Tibial nerve (tissue), 4 donors: ENCODE measurements at regions not wholly inside any gene's neighbourhood (a gene's known extent, or its start where the extent isn't known, plus 50 kb on each side); places are given as distances from the start of the nearest gene placed in this dataset.

ENCODE experiments used
- DNase-seq, 2 donors: peaks; one replicate each; pipeline ENCODE4 v3.0.0-alpha.2; 2019; ENCODE audit warnings: low spot score in 2 of 2
- H3K27ac ChIP-seq, 4 donors: fragments of 200-600 bp; sonication (generic) in 3 of 4; one replicate each; pipeline ENCODE4 v1.5.1; 2017 to 2019; ENCODE audit warnings: mild to moderate bottlenecking in 1 of 4
- H3K27me3 ChIP-seq, 2 donors: fragments of 200-600 bp; sonication (generic) in 1 of 2; one replicate each; pipeline versions ENCODE4 v1.5.1 to v1.6.0; 2017 to 2019
- H3K36me3 ChIP-seq, 3 donors: fragments of 200-600 bp; sonication (generic); one replicate each; pipeline ENCODE4 v1.5.1; 2018 to 2019
- H3K4me1 ChIP-seq, 4 donors: fragments of 200-600 bp; sonication (generic) in 3 of 4; one replicate each; pipeline ENCODE4 v1.5.1; 2017 to 2019
- H3K4me3 ChIP-seq, 4 donors: fragments of 200-600 bp; sonication (generic) in 3 of 4; one replicate each; pipeline ENCODE4 v1.5.1; 2017 to 2019; ENCODE audit warnings: mild to moderate bottlenecking in 1 of 4, moderate library complexity in 1 of 4
- H3K9me3 ChIP-seq, 4 donors: fragments of 200-600 bp; sonication (generic) in 3 of 4; one replicate each; pipeline ENCODE4 v1.5.1; 2017 to 2019
- CTCF ChIP-seq, 5 experiments: fragments of 200-600 bp in 3 of 5; fragments of 450-650 bp in 2 of 5; sonication (generic) in 3 of 5; IDR thresholded peaks; one replicate each; pipeline ENCODE4 v1.5.1; 2016 to 2019; ENCODE audit warnings: antibody characterized with exemption in 5 of 5, mild to moderate bottlenecking in 3 of 5, moderate library complexity in 2 of 5
- EP300 ChIP-seq, 2 donors: sonication (generic); formaldehyde crosslinking; IDR thresholded peaks; one replicate each; pipeline ENCODE4 v1.6.1; 2017; ENCODE audit warnings: antibody characterized with exemption in 2 of 2, mild to moderate bottlenecking in 1 of 2
- POLR2A ChIP-seq, 2 donors: fragments of 450-650 bp; IDR thresholded peaks; one replicate each; pipeline ENCODE4 v1.6.1; 2017; ENCODE audit warnings: antibody characterized with exemption in 2 of 2, mild to moderate bottlenecking in 2 of 2, moderate library complexity in 2 of 2
- WGBS, 2 donors: methylation state at CpG; one replicate each; pipeline ENCODE4 v1.1.5; 2018; 5-methylcytosine and 5-hydroxymethylcytosine counted together

GRCh38 chr9:82254646-82255367, 266.2 kb downstream of the SPATA31D1 start:
- no peak overlapping the region for H3K4me3 ChIP-seq
- WGBS, 2 donors = 78 to 87% methylated on average over 1 of the region's 1 CpG

GRCh38 chr9:82255481-82256176, 267.1 kb downstream of the SPATA31D1 start:
- Histone ChIP-seq H3K36me3 (no peaks in the 10 kb centered on the region), H3K4me3 (no peak overlapping the region), H3K27me3 (no peaks in the 10 kb centered on the region), H3K9me3 (no peaks in the 10 kb centered on the region), H3K4me1 (no peaks in the 10 kb centered on the region), H3K27ac (no peak overlapping the region)
- no peak for DNase-seq
- TF ChIP-seq EP300 (IDR thresholded peaks at IDR 0.05) (no peak), CTCF (IDR thresholded peaks at IDR 0.05) (no peak), POLR2A (IDR thresholded peaks at IDR 0.05) (no peak)
- WGBS, 2 donors = 90 to 91% methylated on average over 10 of the region's 10 CpGs

More at GRCh38 chr9:82254646-82255367, 266.2 kb downstream of the SPATA31D1 start:
- TF ChIP-seq CTCF (IDR thresholded peaks at IDR 0.05) (no peak), POLR2A (IDR thresholded peaks at IDR 0.05) (no peak), EP300 (IDR thresholded peaks at IDR 0.05) (no peak)
- no peaks in the 10 kb centered on the region for H3K36me3 ChIP-seq
- no peak overlapping the region for H3K27ac ChIP-seq
- H3K27me3 ChIP-seq = no peaks in the 10 kb centered on the region
- H3K4me1 ChIP-seq = no peaks in the 10 kb centered on the region
- no peak for DNase-seq
- no peaks in the 10 kb centered on the region for H3K9me3 ChIP-seq

- Histone ChIP-seq H3K4me1 (no peaks in the 10 kb centered on the region), H3K36me3 (no peaks in the 10 kb centered on the region), H3K4me3 (no peak overlapping the region), H3K27ac (no peak overlapping the region), H3K9me3 (no peaks in the 10 kb centered on the region), H3K27me3 (no peaks in the 10 kb centered on the region)
- TF ChIP-seq CTCF (IDR thresholded peaks at IDR 0.05) = no peak
- TF ChIP-seq POLR2A (IDR thresholded peaks at IDR 0.05) = no peak
- no peak for TF ChIP-seq EP300 (IDR thresholded peaks at IDR 0.05)
- no peak for DNase-seq
- 70 to 75% methylated on average over 2 of the region's 2 CpGs for WGBS, 2 donors
These were observed 272.1 kb downstream of the SPATA31D1 start for GRCh38 chr9:82260691-82261090.

- no peak for DNase-seq
- TF ChIP-seq CTCF (IDR thresholded peaks at IDR 0.05) = no peak
- no peak for TF ChIP-seq POLR2A (IDR thresholded peaks at IDR 0.05)
- TF ChIP-seq EP300 (IDR thresholded peaks at IDR 0.05) = no peak
- no peaks in the 10 kb centered on the region for H3K4me1 ChIP-seq
- H3K9me3 ChIP-seq = no peaks in the 10 kb centered on the region
- no peak overlapping the region for H3K4me3 ChIP-seq
- no peaks in the 10 kb centered on the region for H3K27me3 ChIP-seq
- 94 to 100% methylated on average over 1 of the region's 1 CpG for WGBS, 2 donors
- no peaks in the 10 kb centered on the region for H3K36me3 ChIP-seq
- H3K27ac ChIP-seq = no peak overlapping the region
These were observed 275.0 kb downstream of the SPATA31D1 start for GRCh38 chr9:82263619-82264018.

- no peaks in the 10 kb centered on the region for H3K9me3 ChIP-seq
- TF ChIP-seq EP300 (IDR thresholded peaks at IDR 0.05) (no peak), POLR2A (IDR thresholded peaks at IDR 0.05) (no peak), CTCF (IDR thresholded peaks at IDR 0.05) (no peak)
- DNase-seq = no peak
- WGBS, 2 donors = 72 to 78% methylated on average over 1 of the region's 1 CpG
- no peak overlapping the region for H3K4me3 ChIP-seq
- no peaks in the 10 kb centered on the region for H3K36me3 ChIP-seq
- H3K4me1 ChIP-seq = no peaks in the 10 kb centered on the region
- no peaks in the 10 kb centered on the region for H3K27me3 ChIP-seq
- H3K27ac ChIP-seq = no peak overlapping the region
These were observed 282.6 kb downstream of the SPATA31D1 start for GRCh38 chr9:82271106-82271561.
